ENCODE measurements at regions not wholly inside any gene's neighbourhood (a gene's known extent, or its start where the extent isn't known, plus 50 kb on each side); places are given as distances from the start of the nearest gene placed in this dataset.

DNA sequence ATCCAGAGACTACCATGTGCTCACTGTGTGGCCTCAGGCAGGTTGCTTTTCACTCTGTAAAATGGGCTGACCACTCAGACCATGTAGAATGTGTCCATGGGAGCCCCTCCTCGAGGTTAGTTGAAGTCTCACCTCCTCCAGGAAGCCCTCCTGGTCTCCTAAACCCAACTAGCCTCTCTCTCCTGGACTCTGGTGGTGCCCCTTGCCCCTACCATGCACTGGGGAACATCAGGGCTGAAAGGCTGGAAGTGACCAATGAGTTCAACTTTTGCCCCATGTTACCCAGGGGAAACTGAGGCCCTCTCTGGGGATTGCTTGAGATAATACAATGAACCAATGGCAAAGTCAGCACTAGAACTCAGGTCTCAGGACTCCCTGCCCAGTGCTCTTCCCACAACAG is 69.2 kb upstream of the SLC6A6 start:
- TF ChIP-seq POLR2AphosphoS5 (IDR thresholded peaks at IDR 0.05; ENCODE audit: borderline replicate concordance, low read depth, low read length) (no peak), EZH2 (IDR thresholded peaks at IDR 0.05) (no peak), FOXP2 (optimal IDR thresholded peaks at IDR 0.05; ENCODE audit: control extremely low read depth, extremely low read length, insufficient read depth) (no peak)

Measured in SK-N-MC (cell line).